ENCODE measurements at regions not wholly inside any gene's neighbourhood (a gene's known extent, or its start where the extent isn't known, plus 50 kb on each side); places are given as distances from the start of the nearest gene placed in this dataset.

DNA sequence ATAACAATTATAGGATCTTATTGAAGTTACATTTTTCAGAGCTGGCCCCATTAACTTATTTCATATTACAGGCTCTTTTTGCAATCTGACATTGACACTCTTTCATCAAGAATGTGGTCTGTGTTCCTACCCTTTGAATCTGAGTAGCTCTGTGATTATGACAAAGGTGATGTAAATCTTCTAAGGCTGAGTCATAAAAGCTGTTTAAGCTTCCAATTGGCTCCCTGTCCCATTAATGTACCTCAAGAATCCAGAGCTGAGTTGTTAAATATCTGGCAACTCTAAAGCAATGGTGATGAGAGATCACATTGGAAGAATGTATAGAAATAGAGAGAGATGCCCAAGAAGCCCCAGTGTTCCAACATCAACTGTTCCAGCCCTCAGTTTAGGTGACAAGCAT is 178.5 kb upstream of the DEPDC1 start:
- no peak for DNase-seq
- Histone ChIP-seq H3K36me3 (no peaks in the 10 kb centered on the region), H3K9me3 (no peaks in the 10 kb centered on the region), H3K27ac (no peak overlapping the region), H3K27me3 (no peaks in the 10 kb centered on the region), H3K4me1 (no peaks in the 10 kb centered on the region), H3K4me3 (no peak overlapping the region)
- TF ChIP-seq POLR2A (IDR thresholded peaks at IDR 0.05), result no peak
- TF ChIP-seq, protein P1, sequence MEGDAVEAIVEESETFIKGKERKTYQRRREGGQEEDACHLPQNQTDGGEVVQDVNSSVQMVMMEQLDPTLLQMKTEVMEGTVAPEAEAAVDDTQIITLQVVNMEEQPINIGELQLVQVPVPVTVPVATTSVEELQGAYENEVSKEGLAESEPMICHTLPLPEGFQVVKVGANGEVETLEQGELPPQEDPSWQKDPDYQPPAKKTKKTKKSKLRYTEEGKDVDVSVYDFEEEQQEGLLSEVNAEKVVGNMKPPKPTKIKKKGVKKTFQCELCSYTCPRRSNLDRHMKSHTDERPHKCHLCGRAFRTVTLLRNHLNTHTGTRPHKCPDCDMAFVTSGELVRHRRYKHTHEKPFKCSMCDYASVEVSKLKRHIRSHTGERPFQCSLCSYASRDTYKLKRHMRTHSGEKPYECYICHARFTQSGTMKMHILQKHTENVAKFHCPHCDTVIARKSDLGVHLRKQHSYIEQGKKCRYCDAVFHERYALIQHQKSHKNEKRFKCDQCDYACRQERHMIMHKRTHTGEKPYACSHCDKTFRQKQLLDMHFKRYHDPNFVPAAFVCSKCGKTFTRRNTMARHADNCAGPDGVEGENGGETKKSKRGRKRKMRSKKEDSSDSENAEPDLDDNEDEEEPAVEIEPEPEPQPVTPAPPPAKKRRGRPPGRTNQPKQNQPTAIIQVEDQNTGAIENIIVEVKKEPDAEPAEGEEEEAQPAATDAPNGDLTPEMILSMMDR (IDR thresholded peaks at IDR 0.05), result no peak

DNA sequence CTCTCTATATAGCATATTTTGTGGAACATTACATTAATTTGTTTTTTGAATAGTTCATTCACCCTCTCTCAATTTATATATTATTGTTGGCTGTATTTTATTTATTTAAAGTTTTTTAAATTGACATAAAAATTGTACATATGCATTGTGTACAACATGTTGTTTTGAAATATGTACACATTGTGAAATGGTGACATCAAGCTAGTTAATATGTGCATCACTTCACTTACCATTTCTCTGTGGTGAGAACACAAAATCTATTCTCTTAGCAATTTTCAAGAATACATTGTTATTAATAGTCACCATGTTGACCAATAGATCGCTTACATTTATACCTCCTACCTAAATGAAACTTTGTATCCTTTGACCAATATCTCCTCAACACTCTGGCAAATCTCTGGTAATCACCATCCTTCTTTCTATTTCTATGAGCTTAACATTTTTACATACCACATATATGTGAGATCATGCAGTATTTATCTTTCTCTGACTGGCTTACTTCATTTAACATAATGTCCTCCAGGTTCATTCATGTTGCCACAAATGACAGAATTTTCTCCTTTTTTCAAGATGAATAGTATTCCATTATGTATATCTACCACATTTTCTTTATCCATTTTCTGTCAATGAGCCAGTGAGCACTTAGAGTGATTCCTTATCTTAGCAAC is 180.9 kb upstream of the DEPDC1 start:
- Histone ChIP-seq H3K36me3 (no peaks in the 10 kb centered on the region), H3K4me1 (no peaks in the 10 kb centered on the region), H3K4me3 (no peak overlapping the region), H3K27me3 (no peaks in the 10 kb centered on the region), H3K27ac (no peak overlapping the region), H3K9me3 (no peaks in the 10 kb centered on the region)
- TF ChIP-seq POLR2A (IDR thresholded peaks at IDR 0.05), result no peak
- TF ChIP-seq, protein P1 (IDR thresholded peaks at IDR 0.05), result no peak
- no peak for DNase-seq

GRCh38 chr1:68696221-68696620 is 199.3 kb upstream of the DEPDC1 start:
- H3K4me1 ChIP-seq, result no peaks in the 10 kb centered on the region
- no peak overlapping the region for H3K4me3 ChIP-seq
- H3K36me3 ChIP-seq, result no peaks in the 10 kb centered on the region
- H3K27me3 ChIP-seq, result no peaks in the 10 kb centered on the region
- H3K27ac ChIP-seq, result no peak overlapping the region
- no peak for TF ChIP-seq POLR2A (IDR thresholded peaks at IDR 0.05)
- TF ChIP-seq, protein P1 (IDR thresholded peaks at IDR 0.05), result no peak
- DNase-seq, result no peak
- H3K9me3 ChIP-seq, result no peaks in the 10 kb centered on the region

DNA sequence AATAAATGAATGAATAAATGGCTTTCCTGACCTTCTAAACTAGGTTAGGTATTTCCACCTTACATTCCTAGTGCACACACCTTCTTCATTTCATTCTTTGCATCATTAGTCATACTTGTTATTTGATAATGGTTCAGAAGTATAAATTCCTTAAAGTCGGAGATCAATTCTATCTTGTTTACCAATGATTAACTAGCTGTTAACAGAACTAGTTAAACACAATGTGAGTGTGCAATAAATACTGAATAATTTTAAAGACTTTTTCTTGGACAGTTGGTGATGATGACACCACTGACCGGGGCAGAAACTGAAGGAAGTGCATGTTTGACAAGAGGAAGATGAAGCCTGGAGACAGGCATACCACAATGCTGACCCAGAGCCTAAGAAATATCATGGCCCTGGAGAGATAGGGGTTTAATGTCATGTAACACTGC is 207.1 kb upstream of the DEPDC1 start:
- Histone ChIP-seq H3K27me3 (no peaks in the 10 kb centered on the region), H3K9me3 (no peaks in the 10 kb centered on the region), H3K27ac (no peak overlapping the region), H3K4me1 (no peaks in the 10 kb centered on the region), H3K36me3 (no peaks in the 10 kb centered on the region), H3K4me3 (no peak overlapping the region)
- no peak for DNase-seq
- no peak for TF ChIP-seq POLR2A (IDR thresholded peaks at IDR 0.05)
- TF ChIP-seq, protein P1 (IDR thresholded peaks at IDR 0.05), result no peak

DNA sequence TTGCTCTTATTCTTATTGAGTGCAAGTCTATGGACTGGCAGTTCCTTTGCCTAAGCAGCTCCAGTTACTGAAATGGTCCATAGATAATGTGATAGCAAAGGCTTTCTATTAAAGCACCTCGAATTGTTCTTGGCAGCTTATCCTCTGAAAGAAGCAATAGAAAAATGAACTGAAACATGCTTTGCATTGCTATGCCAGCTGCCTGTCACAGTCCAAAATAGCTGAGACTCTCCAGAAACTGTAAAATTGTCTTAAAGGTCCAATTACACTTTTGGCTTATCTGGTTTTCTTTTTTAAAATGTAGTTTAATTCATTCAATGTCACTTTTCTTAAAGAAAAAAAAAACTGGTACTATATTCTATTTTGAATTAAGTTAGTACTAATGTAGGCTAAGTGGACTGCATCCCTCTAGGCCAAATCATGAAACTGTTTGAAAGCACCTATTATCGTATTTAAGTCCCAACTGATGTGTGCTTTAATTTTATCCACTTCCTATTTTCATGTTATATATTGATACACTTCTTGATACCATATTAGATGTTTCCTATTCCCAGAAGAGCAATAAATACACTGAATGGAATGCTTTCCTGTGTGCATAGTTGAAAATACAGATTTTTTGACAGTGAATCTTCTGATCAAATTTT is 208.0 kb upstream of the DEPDC1 start:
- H3K27me3 ChIP-seq, result no peaks in the 10 kb centered on the region
- no peaks in the 10 kb centered on the region for H3K36me3 ChIP-seq
- TF ChIP-seq POLR2A (IDR thresholded peaks at IDR 0.05), result no peak
- TF ChIP-seq, protein P1 (IDR thresholded peaks at IDR 0.05), result no peak
- DNase-seq, result no peak
- peaks cover 0 to 6% (median 3%) of the 10 kb centered on the region in 4 donors for H3K9me3 ChIP-seq
- no peak overlapping the region for H3K27ac ChIP-seq
- H3K4me3 ChIP-seq, result no peak overlapping the region
- no peaks in the 10 kb centered on the region for H3K4me1 ChIP-seq
